Keratinocyte (primary cell): ENCODE measurements at regions not wholly inside any gene's neighbourhood (a gene's known extent, or its start where the extent isn't known, plus 50 kb on each side); places are given as distances from the start of the nearest gene placed in this dataset.

Experiments
- DNase-seq: peaks from one replicate; pipeline ENCODE4 v3.0.0-alpha.2; 2011; ENCODE audit warnings: low read depth, missing footprints, low spot score
- FAIRE-seq: peaks from 2 replicates; lab custom pipeline; 2011; peaks lifted over from hg19 to GRCh38; lab: Jason Lieb, UNC
- H2AFZ ChIP-seq: 2 replicates; pipeline ENCODE4 v1.6.0; 2012; ENCODE audit warnings: low read length, control low read depth, inconsistent platforms; ENCODE audit not compliant: control insufficient read depth
- H3K27ac ChIP-seq: 2 replicates; pipeline ENCODE4 v1.5.1; 2011; ENCODE audit warnings: low read length; ENCODE audit not compliant: control insufficient read depth, insufficient read depth
- H3K27me3 ChIP-seq: 3 replicates; pipeline ENCODE4 v1.6.0; 2011; ENCODE audit warnings: low read length; ENCODE audit not compliant: control insufficient read depth, insufficient read depth; ENCODE audit errors: extremely low read depth
- H3K36me3 ChIP-seq, 2 experiments: 2 replicates in 1 of 2; 3 replicates in 1 of 2; pipeline ENCODE4 v1.5.1; 2011; ENCODE audit warnings: low read length in 2 of 2, mild to moderate bottlenecking in 1 of 2; ENCODE audit not compliant: control insufficient read depth in 2 of 2, insufficient read depth in 2 of 2; ENCODE audit errors: extremely low read depth in 1 of 2
- H3K4me1 ChIP-seq: 3 replicates; pipeline ENCODE4 v1.5.1; 2011; ENCODE audit warnings: low read length; ENCODE audit not compliant: control insufficient read depth, insufficient read depth; ENCODE audit errors: extremely low read depth
- H3K4me2 ChIP-seq: 3 replicates; pipeline ENCODE4 v1.6.0; 2011; ENCODE audit warnings: low read depth, low read length; ENCODE audit not compliant: control insufficient read depth, insufficient read depth; ENCODE audit errors: extremely low read depth
- H3K4me3 ChIP-seq, 3 experiments: fragments of 200-600 bp in 1 of 3; sonication (generic) in 1 of 3; 2 replicates in 2 of 3; 3 replicates in 1 of 3; pipeline ENCODE4 v1.5.1; 2011 to 2016; ENCODE audit warnings: low read length in 3 of 3, mild to moderate bottlenecking in 3 of 3, control low read depth in 2 of 3, inconsistent platforms in 1 of 3, low read depth in 1 of 3, mixed read lengths in 1 of 3, mixed run types in 1 of 3, moderate library complexity in 1 of 3; ENCODE audit not compliant: control insufficient read depth in 2 of 3, insufficient read depth in 2 of 3; ENCODE audit errors: extremely low read depth in 1 of 3
- H3K79me2 ChIP-seq: 2 replicates; pipeline ENCODE4 v1.6.0; 2012; ENCODE audit warnings: low read length; ENCODE audit not compliant: control insufficient read depth, insufficient read depth
- H3K9ac ChIP-seq: 3 replicates; pipeline ENCODE4 v1.6.0; 2011; ENCODE audit warnings: low read length; ENCODE audit not compliant: control insufficient read depth, insufficient read depth; ENCODE audit errors: extremely low read depth
- H3K9me1 ChIP-seq: 3 replicates; pipeline ENCODE4 v1.6.0; 2011; ENCODE audit warnings: low read length; ENCODE audit not compliant: control insufficient read depth, insufficient read depth; ENCODE audit errors: extremely low read depth
- H3K9me3 ChIP-seq: 2 replicates; pipeline ENCODE4 v1.5.1; 2012; ENCODE audit warnings: low read depth, low read length; ENCODE audit not compliant: control insufficient read depth
- H4K20me1 ChIP-seq: 3 replicates; pipeline ENCODE4 v1.6.0; 2011; ENCODE audit warnings: low read length; ENCODE audit not compliant: control insufficient read depth, insufficient read depth; ENCODE audit errors: extremely low read depth
- EZH2 ChIP-seq: IDR thresholded peaks from one replicate; pipeline ENCODE4 v1.6.1; 2012; ENCODE audit warnings: inconsistent platforms, mild to moderate bottlenecking, low read length, moderate library complexity
- dilution Hi-C: fragments of 300-500 bp; cut with MboI; formaldehyde crosslinking; loops from one replicate; pipeline ENCODE4 v1.7.0; 2020; ENCODE audit warnings: low sequenced_read_pairs; ENCODE audit not compliant: extremely low pct_ligation_motif_present
- TF ChIP-seq, protein P1 (sequence below), 3 experiments: IDR thresholded peaks in 1 of 3; conservative IDR thresholded peaks in 1 of 3; optimal IDR thresholded peaks in 1 of 3; 2 replicates in 2 of 3; 3 replicates in 1 of 3; pipeline versions ENCODE3 to v1.5.1; 2011; ENCODE audit warnings: low read length in 3 of 3, mild to moderate bottlenecking in 3 of 3, moderate library complexity in 2 of 3, control low read depth in 1 of 3, inconsistent platforms in 1 of 3; ENCODE audit not compliant: insufficient read depth in 2 of 3; ENCODE audit errors: extremely low read depth in 1 of 3

DNA sequence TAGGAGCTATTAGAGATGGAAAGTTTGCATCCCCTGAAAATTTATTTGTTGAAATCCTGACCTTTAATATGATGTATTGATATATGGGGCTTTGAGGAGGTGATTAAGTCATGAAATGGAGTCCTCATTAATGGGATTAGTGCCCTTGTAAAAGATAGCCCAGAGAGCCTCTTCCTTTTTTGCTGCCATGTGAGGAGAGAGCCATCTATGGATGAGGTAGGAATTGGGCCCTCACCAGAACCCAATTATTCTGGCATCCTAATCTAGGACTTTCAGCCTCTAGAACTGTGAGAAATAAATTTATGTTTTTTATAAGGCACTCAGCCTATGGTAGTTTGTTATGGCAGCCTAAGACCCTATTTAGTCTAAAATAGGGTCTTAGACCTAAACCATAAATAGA is 250.2 kb upstream of the SLITRK1 start:
- no peaks in the 10 kb centered on the region for H4K20me1 ChIP-seq
- H3K4me3 ChIP-seq: no peak overlapping the region
- no peaks in the 10 kb centered on the region for H3K9me1 ChIP-seq
- H3K9me3 ChIP-seq: no peaks in the 10 kb centered on the region
- H3K4me2 ChIP-seq: no peak overlapping the region
- no peak overlapping the region for H3K9ac ChIP-seq
- no peaks in the 10 kb centered on the region for H3K27me3 ChIP-seq
- H3K27ac ChIP-seq: no peak overlapping the region
- TF ChIP-seq, protein P1, sequence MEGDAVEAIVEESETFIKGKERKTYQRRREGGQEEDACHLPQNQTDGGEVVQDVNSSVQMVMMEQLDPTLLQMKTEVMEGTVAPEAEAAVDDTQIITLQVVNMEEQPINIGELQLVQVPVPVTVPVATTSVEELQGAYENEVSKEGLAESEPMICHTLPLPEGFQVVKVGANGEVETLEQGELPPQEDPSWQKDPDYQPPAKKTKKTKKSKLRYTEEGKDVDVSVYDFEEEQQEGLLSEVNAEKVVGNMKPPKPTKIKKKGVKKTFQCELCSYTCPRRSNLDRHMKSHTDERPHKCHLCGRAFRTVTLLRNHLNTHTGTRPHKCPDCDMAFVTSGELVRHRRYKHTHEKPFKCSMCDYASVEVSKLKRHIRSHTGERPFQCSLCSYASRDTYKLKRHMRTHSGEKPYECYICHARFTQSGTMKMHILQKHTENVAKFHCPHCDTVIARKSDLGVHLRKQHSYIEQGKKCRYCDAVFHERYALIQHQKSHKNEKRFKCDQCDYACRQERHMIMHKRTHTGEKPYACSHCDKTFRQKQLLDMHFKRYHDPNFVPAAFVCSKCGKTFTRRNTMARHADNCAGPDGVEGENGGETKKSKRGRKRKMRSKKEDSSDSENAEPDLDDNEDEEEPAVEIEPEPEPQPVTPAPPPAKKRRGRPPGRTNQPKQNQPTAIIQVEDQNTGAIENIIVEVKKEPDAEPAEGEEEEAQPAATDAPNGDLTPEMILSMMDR (optimal IDR thresholded peaks at IDR 0.05 in 1 of 3, IDR thresholded peaks at IDR 0.05 in 1 of 3, conservative IDR thresholded peaks at IDR 0.05 in 1 of 3; ENCODE audit: extremely low read depth in 1 of 3, insufficient read depth in 2 of 3, low read length in 3 of 3): no peak
- no peak for TF ChIP-seq EZH2
- H3K4me1 ChIP-seq: peaks cover 7% of the 10 kb centered on the region
- dilution Hi-C loops: no loop called here
- no peak for DNase-seq
- no peaks in the 10 kb centered on the region for H3K79me2 ChIP-seq
- H3K36me3 ChIP-seq: no peaks in the 10 kb centered on the region
- no peak for FAIRE-seq
- H2AFZ ChIP-seq: no peak overlapping the region

DNA sequence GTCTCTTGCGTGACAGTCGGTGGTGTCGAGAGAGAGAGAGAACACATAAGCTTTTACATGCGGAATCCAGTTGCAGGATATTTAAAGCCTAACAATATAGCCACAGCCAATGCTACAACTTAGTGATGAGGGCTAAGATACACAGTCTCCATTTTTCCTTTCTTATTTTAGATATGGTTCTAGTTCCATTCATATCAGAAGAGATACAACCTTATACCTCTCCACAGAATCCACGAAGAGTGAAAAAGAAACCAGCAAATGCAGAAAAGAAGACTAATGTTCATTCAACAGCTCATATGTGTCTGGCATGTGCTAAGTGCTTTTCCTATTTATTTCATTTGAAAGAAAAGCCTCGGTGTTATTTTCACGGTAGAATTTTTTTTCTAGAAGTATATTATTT is 249.0 kb upstream of the SLITRK1 start:
- H3K36me3 ChIP-seq: no peaks in the 10 kb centered on the region
- no peaks in the 10 kb centered on the region for H3K9me3 ChIP-seq
- H3K9ac ChIP-seq: no peak overlapping the region
- no peak for TF ChIP-seq EZH2
- TF ChIP-seq, protein P1 (optimal IDR thresholded peaks at IDR 0.05 in 1 of 3, IDR thresholded peaks at IDR 0.05 in 1 of 3, conservative IDR thresholded peaks at IDR 0.05 in 1 of 3; ENCODE audit: extremely low read depth in 1 of 3, insufficient read depth in 2 of 3, low read length in 3 of 3): no peak
- dilution Hi-C loops: no loop called here
- no peaks in the 10 kb centered on the region for H3K27me3 ChIP-seq
- H4K20me1 ChIP-seq: no peaks in the 10 kb centered on the region
- FAIRE-seq (no peak), DNase-seq (no peak)
- no peak overlapping the region for H3K4me2 ChIP-seq
- no peak overlapping the region for H2AFZ ChIP-seq
- H3K4me1 ChIP-seq: peaks cover 7% of the 10 kb centered on the region
- no peaks in the 10 kb centered on the region for H3K9me1 ChIP-seq
- H3K27ac ChIP-seq: no peak overlapping the region
- H3K4me3 ChIP-seq: no peak overlapping the region
- no peaks in the 10 kb centered on the region for H3K79me2 ChIP-seq
